ENCODE measurements at regions not wholly inside any gene's neighbourhood (a gene's known extent, or its start where the extent isn't known, plus 50 kb on each side); places are given as distances from the start of the nearest gene placed in this dataset.
"Not testable (repeated sequence)": the region's sequence is repeated elsewhere in the genome, so short reads cannot be mapped to it uniquely, and the experiment has no call there.

DNA sequence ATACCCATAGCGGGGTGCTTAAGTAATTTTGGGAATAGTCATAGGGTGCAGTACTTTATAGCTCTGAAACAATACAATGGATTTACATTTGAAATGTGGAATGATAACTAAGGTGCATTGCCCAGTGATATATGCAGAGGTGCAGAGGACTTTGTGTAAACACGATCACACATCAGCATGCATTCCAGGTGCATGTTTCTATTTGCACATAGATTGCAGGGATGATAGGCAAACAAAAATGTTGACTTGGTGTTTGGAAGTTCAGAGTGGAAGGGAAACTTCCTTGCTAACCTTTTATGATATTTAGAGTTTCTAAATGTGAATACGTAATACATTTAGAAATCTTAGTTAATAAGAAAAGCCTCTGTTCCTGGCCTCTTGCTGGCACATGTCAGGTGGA is 941.5 kb downstream of the TUBA3C start:
- not testable (repeated sequence) for DNase-seq (ENCODE audit: low spot score)

- not testable (repeated sequence) for DNase-seq (ENCODE audit: low spot score)
Measured at GRCh38 chr13:18238586-18238985, 943.0 kb downstream of the TUBA3C start.

DNA sequence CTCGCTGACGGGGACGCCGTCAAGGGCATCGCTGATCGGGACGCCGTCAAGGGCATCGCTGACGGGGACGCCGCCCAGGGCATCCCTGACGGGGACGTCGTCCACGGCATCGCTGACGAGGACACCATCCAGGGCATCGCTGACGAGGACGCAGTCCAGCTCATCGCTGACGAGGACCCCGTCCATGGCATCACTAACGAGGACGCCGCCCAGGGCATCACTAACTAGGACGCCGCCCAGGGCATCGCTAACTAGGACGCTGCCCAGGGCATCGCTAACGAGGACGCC is 945.2 kb downstream of the TUBA3C start:
- TF ChIP-seq, protein P1, sequence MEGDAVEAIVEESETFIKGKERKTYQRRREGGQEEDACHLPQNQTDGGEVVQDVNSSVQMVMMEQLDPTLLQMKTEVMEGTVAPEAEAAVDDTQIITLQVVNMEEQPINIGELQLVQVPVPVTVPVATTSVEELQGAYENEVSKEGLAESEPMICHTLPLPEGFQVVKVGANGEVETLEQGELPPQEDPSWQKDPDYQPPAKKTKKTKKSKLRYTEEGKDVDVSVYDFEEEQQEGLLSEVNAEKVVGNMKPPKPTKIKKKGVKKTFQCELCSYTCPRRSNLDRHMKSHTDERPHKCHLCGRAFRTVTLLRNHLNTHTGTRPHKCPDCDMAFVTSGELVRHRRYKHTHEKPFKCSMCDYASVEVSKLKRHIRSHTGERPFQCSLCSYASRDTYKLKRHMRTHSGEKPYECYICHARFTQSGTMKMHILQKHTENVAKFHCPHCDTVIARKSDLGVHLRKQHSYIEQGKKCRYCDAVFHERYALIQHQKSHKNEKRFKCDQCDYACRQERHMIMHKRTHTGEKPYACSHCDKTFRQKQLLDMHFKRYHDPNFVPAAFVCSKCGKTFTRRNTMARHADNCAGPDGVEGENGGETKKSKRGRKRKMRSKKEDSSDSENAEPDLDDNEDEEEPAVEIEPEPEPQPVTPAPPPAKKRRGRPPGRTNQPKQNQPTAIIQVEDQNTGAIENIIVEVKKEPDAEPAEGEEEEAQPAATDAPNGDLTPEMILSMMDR (IDR thresholded peaks at IDR 0.05; ENCODE audit: extremely low read depth, missing control alignments): no peak

DNA sequence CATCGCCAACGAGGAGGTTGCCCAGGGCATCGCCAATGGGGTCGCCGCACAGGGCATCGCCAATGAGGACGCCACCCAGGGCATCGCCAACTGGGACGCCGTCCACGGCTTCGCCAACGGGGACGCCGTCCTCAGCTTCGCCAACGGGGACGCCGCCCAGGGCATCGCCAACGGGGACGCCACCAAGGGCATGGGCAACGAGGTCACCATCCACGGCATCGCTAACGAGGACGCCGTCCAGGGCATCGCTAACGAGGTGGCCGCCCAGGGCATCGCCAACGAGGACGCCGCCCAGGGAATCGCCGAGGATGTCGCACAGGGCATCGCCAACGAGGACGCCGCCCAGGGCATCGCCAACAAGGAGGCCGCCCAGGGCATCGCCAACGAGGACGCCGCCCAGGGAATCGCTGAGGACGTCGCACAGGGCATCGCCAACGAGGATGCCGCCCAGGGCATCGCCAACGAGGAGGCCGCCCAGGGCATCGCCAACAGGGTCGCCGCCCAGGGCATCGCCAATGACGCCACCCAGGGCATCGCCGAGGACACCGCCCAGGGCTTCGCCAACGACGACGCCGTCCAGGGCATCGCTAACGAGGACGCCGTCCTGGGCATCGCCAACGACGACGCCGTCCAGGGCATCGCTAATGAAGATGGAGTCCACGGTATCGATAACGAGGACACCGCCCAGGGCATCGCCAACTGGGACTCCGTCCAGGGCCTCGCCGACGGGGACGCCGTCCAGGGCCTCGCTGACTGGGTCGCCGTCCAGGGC is 945.7 kb downstream of the TUBA3C start:
- no peak for DNase-seq (ENCODE audit: low spot score)
- TF ChIP-seq, protein P1 (IDR thresholded peaks at IDR 0.05; ENCODE audit: extremely low read depth, missing control alignments): no peak

More for the DNA sequence above, 945.2 kb downstream of the TUBA3C start:
- no peak for DNase-seq (ENCODE audit: low spot score)

DNA sequence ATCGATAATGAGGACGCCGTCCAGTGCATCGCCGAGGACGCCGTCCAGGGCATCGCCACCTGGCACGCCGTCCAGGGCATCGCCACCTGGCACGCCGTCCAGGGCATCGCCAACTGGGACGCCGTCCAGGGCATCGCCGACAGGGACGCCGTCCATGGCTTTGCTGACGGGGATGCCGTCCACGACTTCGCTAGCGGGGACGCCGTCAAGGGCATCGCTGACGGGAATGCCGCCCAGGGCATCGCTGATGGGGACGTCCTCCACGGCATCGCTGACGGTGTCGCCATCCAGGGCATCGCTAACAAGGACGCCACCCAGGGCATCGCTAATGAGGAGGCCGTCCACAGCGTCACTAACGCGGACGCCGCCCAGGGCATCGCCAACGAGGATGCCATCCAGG is 946.5 kb downstream of the TUBA3C start:
- TF ChIP-seq, protein P1 (IDR thresholded peaks at IDR 0.05; ENCODE audit: extremely low read depth, missing control alignments): no peak
- DNase-seq (ENCODE audit: low spot score): no peak

- DNase-seq (ENCODE audit: low spot score): not testable (repeated sequence)
Measured at GRCh38 chr13:18234451-18234850, 947.2 kb downstream of the TUBA3C start.

DNA sequence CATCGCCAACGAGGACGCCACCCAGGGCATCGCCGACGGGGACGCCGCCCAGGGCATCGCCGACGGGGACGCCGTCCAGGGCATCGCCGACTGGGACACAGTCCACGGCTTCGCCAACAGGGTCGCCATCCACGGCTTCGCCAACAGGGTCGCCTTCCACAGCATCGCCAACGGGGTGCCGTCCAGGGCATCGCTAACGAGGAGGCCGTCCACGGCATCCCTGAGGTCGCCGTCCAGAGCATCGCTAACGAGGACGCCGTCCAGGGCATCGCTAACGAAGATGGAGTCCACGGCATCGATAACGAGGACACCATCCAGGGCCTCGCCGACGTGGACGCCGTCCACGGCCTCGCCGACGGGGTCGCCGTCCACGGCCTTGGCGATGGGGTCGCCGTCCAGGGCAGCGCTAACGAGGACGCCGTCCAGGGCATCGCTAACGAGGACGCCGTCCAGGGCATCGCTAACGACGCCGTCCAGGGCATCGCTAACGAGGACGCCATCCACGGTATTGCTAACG is 947.8 kb downstream of the TUBA3C start:
- TF ChIP-seq, protein P1 (IDR thresholded peaks at IDR 0.05; ENCODE audit: extremely low read depth, missing control alignments): no peak
- no peak for DNase-seq (ENCODE audit: low spot score)

GRCh38 chr13:18232994-18233782 is 948.4 kb downstream of the TUBA3C start:
- no peak for DNase-seq (ENCODE audit: low spot score)
- TF ChIP-seq, protein P1 (IDR thresholded peaks at IDR 0.05; ENCODE audit: extremely low read depth, missing control alignments): no peak
